GM18870 (cell line): ENCODE measurements at regions not wholly inside any gene's neighbourhood (a gene's known extent, or its start where the extent isn't known, plus 50 kb on each side); places are given as distances from the start of the nearest gene placed in this dataset.
A peak's percentile ranks its signal among the peaks of the same experiment; 100 is the strongest.

Experiments
- ATAC-seq: cut with Tn5 transposase; IDR thresholded peaks from one replicate; pipeline ENCODE4 v1.9.1; 2021; ENCODE audit warnings: moderate library complexity; ENCODE audit not compliant: unreplicated experiment

DNA sequence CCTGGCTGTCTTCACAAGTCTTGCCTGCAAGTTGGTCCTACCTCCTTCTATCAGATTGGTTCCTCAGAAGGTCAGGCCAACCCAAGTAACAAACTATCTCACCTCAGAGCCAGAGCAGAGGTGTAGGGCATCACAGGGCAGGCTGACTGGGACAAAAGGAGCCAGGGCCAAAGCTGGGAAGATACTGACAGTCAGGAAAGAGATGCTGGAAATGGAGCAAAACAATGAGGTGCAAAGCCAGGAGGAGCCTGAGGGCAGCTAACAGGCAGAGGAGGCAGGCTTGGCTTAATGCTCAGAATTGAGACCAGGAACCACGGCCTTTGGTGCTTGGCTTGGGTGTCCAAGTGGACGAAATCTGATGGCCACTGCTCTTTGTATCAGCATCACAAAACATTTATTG, 68.4 kb upstream of the PNMA1 start:
- ATAC-seq: no peak

DNA sequence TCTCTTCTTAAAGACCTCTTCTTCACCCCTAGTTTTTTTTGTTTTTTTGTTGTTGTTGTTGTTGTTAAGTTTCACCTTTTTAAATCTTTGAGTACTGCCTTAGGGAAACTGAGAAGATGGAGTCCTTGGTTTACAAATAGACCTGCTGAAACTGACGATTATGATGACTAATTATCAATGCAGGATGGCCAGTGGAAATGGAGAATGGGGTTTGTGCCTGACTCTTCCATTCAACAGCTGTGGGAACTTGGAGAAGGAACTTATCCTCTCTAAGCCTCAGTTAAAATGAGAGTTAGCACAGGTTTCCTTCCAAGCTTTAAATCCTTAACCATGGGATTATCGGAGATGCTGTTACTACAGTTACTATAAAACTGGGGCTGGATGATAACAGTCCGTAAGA, 66.7 kb upstream of the PNMA1 start:
- no peak for ATAC-seq

DNA sequence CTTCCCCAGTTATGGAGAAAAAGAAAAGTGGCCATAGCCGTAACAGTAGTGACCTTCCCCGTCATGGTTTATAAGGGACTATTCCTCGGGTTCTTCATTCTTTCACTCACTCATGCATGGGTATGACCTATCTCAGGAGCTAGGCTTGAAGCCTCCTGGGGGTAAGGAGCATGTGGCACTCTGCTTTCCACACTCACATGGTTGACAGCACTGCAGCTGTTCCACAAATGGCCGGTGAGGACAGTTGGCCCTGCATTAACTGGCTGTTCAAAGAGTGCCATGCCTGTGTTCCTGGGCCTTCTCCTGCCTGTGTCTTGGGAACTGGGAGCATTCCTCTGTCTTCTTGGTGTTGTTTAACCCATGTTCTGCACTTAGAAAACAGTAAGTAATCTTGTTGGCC, 66.2 kb upstream of the PNMA1 start:
- no peak for ATAC-seq

DNA sequence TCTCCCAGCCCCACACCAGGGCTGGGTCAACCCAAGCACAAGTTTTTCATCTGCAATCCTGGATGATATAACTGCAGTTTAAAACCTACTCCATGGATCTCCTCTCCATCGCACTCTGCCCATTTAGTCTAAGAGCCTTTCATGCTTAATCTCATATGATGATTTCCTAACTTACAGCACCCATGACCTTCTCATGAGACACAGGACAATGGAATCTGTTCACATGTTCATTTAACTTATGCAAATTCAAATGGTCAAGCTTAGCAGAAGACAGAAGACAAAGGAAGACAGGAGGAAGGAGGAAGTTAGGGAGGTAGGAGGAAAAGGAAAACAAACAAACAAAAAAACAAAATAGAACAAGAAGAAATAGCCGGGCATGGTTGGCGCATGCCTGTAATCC, 64.6 kb upstream of the PNMA1 start:
- ATAC-seq: no peak

DNA sequence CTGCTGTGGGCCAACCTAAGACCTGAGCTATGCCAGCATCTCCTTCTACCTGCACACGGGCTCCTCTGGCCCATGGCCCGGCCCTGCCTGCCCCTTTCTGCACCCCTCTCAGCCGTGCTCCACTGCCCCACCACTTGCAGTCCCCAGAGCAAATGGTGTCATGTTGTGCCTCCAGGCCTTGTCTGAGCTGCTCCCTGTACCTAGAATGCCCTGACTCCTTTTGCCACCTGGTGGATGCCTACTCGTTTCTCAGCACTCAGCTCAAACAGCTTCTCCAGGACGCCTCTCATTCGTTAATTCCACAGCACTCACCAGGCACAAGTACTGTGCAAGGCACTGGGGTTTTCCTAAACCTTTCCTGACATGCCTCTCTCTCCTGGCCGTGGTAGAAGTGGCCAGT, 63.2 kb upstream of the PNMA1 start:
- no peak for ATAC-seq

DNA sequence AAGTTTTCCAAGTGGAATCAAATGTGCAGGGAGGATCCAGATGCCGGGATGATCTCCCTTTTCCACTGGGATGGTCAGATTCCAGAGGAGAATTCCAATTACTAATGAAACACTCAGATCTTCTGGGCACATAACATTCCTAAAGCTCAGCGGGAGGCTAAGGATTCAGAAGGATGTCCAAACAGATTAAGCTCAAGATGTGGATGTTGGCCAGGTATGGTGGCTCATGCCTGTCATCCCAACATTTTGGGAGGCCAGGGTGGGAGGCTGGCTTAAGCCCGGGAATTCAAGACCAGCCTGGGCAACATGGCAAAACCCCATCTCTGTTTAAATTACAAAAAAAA, 62.0 kb upstream of the PNMA1 start:
- no peak for ATAC-seq

DNA sequence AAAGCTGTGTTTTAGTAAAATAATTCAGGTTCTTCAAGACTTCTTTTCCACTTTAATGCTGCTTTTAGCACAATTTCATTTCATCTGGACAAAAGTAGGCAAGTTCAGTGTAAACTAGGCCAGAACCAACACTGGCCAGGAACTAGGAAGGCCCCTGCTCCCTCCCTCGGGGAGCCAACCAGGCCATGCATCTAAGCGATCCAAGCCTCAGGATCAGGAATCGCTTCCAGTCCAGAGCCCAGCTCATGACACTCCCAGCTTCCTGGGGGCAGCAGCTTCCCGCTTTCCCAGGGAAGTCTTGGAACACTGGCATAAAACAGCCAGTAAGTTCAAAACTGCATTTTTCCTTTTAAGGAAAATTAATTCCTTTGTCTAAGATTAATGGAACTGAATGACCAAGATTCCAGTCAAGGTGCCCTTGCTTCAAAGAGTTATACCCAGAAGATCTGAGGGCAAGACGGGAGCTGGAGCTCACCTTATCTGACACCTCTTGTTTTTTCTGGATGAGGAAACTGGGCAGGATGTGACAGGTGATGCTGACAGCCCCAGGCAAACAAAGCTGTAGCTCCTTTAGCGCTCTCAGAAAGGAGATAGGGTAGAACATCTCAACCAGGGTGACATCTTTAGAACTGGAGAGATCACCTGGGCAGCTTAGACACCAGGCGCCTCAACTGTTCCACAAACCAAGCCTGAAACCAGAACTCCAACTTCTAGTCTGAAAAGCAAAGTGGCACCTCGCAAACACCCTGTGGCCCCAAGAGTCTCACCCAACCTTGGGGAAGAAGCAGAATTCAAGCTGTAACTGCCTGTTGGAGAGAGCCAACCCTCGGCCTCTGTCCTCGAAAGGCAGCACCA, 61.4 kb upstream of the PNMA1 start:
- ATAC-seq: no peak

DNA sequence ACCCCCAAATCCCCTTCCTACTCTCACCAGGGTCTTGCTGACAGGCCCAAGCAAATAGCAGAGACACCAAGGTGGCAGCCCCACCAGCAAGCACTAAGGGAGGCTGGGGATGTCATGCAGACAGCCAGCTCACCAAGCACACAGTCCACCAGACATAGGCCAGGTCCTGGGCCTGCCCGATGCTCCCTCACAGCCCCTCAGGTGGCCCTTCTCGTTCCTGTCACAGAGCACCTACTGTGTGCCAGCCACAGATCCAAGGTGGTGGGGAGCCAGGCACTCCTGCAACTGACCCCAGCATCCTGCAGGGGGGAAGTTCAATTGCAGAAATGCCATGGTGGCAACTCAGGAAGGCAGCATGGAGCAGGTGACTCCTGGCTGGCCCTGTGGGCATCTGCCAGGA, 60.5 kb upstream of the PNMA1 start:
- no peak for ATAC-seq

DNA sequence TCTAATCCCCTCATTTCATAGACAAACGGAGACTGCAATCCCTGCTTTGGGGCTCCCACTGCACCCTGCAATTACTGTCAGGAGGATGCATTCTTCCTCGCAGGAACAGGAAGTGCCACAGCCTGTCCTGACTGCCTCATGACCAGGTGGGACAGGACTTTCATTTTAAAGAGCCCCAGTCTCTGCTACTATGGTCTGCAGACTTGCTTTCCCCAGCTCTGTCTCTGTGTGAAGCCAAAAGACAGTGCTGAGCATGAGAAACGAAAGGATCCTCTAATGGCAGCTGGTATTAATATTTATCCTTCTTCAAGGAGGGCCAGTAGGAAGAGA, 60.0 kb upstream of the PNMA1 start:
- ATAC-seq: no peak

DNA sequence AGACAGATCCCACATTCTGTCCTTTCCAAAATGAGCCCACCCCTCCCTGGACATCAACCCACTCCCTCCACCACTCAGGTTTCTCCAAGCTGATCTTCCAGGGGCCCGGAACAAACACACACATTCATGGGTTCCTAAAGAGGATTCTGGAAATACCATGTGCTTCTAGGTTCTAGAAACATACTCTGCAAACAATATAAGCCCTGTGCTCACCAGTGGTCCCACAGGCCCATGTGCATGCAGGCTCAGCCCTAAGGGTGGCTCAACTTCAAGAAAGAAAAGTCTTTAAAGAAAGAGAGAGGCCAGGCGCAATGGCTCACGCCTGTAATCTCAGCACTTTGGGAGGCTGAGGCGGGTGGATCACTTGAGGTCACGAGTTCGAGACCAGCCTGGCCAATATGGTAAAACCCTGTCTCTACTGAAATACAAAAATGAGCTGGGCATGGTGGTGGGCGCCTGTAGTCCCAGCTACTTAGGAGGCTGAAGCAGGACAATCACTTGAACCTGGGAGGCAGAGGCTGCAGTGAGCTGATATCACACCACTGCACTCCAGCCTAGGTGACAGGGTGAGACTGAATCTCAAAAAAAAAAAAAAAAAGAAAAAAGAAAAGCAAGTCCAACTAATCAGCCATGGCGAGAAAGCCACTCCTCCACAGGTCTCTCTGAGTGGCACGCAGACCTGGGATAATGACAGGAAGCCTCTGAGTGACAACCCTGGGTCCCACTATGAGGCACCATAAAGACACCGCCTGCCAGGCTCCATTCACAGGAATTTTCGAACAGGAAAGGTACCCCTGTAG, 59.5 kb upstream of the PNMA1 start:
- ATAC-seq: no peak

DNA sequence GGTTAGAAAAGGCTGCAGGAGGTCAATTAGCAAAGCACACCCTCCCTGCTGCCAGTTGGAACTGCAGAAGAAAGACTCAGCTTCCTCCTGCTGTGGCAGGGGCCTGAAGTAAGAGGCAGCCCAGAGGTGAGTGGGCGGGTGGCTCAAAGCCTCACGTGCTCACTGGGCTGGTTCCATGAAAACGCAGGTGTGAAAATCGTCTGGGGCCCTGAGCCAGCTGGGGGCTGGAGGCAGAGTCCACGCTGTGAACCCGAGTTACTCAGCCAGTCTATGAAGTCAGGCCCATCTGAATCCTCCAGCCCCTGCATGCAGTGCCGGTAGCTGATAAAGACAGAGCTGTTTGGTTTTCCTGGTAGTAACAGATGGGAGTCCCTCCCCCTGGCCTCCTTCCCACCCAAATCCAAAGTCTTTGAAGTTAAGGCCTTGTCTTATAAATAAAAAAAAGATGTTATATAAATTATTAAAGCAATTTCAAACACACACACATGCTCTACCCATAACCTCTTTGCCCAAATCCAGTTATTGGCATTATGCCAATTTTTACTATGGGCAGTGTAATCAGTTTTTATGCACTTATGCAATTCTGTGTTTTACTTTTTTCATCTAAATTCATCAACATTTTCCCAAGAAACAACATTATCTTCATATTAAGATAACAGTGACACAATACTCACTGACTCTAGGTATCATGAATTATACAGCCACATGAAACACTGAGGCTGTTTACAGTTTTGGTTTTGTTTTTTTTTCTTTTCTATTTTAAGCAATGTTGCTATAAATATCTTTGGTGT, 57.9 kb upstream of the PNMA1 start:
- ATAC-seq: peak; percentile 45

DNA sequence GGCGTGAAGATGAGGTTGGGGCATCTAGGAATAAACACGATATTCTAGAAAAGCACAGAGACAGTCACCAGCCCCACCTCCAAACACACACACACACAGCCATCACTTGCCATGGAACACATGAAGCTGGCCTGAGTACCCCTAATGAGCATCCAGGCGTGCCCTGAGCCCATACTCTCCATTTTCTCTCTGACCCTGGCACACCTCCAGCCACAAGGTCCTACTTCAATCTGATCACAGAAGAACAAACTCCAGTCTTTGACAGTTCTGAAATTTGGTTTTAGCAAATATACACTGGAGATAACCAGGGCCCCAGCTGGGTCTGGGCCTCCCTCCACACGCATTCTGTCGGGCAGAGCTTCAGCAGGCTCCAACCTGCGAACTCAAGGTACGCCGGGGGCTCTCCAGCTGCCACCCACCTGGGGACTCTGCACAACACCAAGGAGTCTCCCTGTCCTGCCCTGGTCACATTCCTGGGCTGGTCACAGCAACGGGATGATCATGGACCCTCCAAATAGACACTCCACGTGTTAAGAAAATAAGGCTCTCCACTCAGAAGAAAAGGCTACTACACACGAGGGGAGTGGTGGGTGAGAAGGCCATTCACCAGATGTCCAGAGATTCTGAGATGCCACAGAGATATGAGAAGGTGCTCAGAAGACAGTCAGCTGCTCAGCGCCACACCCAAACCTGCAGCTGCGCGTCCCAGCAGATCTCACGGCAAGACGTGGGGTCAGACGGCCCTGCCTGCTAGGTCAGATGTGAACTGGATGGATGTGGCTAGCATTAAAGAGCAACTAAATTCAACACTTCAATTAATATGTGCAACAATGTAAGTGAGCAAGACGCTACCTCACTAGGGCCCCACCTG, 57.0 kb upstream of the PNMA1 start:
- ATAC-seq: peak; percentile 5

DNA sequence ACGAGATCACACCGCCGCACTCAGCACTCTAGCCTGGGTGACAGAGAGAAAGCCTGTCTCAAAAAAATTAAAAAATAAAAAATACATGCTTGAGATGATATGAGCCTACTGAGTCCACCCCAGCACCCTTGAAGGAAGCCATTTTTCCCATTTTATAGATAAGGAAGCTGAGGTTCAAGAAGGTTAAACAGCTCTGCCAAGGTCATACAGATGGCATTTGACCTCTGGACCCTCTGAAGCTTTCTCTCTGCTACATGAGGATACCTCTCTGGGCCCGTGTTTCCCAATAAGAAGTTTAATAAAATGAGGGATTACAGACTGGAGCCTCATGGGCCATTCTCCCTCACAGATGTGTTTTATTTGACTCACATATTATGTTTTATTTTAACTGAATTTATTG, 53.9 kb upstream of the PNMA1 start:
- no peak for ATAC-seq

DNA sequence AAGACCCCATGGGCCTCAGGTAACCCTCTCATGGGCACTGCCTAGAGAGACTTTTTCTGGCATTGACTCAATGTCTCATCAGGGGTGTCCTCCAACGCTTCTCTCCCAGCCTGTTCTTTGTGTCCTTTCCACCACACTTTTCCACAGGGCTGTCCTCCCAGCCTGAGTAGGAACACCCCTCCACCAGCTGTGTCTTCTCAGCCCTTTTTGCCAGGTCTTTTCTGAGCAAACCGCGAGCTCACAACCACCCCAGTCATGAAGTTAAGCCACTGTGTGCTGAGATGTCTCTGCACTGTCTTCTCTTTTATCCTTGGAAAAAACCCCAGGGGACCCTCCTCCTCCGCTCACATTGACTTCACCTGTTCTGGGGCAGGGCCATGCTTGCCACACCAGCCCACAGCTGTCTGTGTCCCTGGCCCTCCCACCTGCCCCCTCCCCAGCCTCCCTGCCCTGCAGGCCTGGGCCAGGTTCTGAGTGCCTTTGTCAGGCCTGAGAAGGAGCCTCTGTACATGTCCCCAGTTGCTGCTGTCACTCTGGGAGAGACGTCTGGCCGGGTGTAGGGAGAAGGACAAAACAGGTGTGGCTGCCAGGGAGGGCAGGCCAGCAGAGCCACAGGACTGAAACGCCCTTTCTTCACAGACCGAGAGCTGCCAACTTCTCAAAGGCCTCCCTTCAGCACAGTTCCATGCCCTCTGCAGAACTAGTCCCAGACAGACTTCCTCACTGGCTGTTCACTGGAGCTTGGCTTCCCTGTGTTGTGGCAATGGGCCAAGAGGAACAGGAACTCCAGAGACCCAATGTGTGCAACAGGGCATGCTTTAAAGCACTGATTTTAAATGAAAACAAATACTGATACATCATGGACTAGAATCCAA, 50.5 kb upstream of the PNMA1 start:
- ATAC-seq: no peak
